ENCODE measurements at regions not wholly inside any gene's neighbourhood (a gene's known extent, or its start where the extent isn't known, plus 50 kb on each side); places are given as distances from the start of the nearest gene placed in this dataset.

DNA sequence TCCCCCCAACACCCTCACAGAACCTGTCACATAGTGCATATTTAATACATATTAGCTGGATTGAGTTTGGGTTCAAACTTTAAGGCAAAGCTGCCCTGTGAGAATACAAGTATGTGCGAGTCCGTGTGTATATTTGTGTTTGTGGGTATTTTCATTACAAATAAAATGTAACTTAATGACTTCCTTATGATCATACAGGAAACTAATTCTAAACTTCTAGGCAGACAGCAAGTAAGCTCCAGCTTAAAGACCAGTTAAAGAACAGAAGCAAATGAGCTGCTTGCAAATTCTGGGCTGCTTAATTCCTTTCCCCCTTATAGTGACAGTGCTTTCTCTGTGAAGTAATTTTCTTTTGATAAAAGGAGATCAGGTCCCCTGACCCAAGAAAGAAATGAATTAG lies 437.6 kb downstream of the TTLL7 start:
- TF ChIP-seq POLR2AphosphoS5 (IDR thresholded peaks at IDR 0.05; ENCODE audit: low read depth, low read length) = no peak
- no peak for TF ChIP-seq POLR2A (IDR thresholded peaks at IDR 0.05; ENCODE audit: low read depth, low read length)
